K562 (cell line): ENCODE measurements at regions not wholly inside any gene's neighbourhood (a gene's known extent, or its start where the extent isn't known, plus 50 kb on each side); places are given as distances from the start of the nearest gene placed in this dataset.

Source experiments
- ATAC-seq: fragments of 200-7000 bp; cut with Tn5 transposase; 3 replicates; pipeline ENCODE4 v1.9.1; 2020; ENCODE audit warnings: moderate library complexity
- BruUV-seq: library from RNA; stranded (reverse); fragments of 400-500 nt; replicated peaks from 2 replicates; lab custom pipeline; 2021; lab: Mats Ljungman, UMichigan
- CTCF ChIA-PET: fragments of 300-600 bp; formaldehyde crosslinking; extraction: SDS; loops from one replicate; lab custom pipeline; 2021; ENCODE audit warnings: low intra/inter-chr PET ratio; lab: Yijun Ruan, JAX
- POLR2A ChIA-PET: fragments of 300-600, 350-650 bp; sonication (Branson Sonifier 250); formaldehyde crosslinking; extraction: SDS; loops from one replicate; lab custom pipeline; 2021; ENCODE audit warnings: antibody characterized with exemption, inconsistent platforms; lab: Yijun Ruan, JAX
- DNase-seq, 4 experiments: peaks; one replicate each; pipeline versions ENCODE4 v3.0.0 to v3.0.0-alpha.2; 2011 to 2018; ENCODE audit warnings: low spot score in 3 of 4, mixed read lengths in 3 of 4; ENCODE audit errors: extremely low read depth in 1 of 4
- FAIRE-seq: peaks from 2 replicates; lab custom pipeline; 2011; peaks lifted over from hg19 to GRCh38; lab: Jason Lieb, UNC
- H2AFZ ChIP-seq: 2 replicates; pipeline ENCODE4 v1.6.0; 2011; ENCODE audit warnings: low read depth, low read length, control low read depth, inconsistent platforms
- H3K27ac ChIP-seq: fragments of 200-600 bp; 3 replicates; pipeline ENCODE4 v1.8.0; 2011; ENCODE audit warnings: low read depth, mild to moderate bottlenecking, control low read depth, inconsistent platforms, low read length, moderate library complexity, mixed read lengths; ENCODE audit errors: extremely low read depth
- H3K27me3 ChIP-seq, 2 experiments: fragments of 300-600 bp in 1 of 2; 2 replicates in 1 of 2; 3 replicates in 1 of 2; pipeline versions ENCODE4 v1.6.0 to v1.8.0; 2011; ENCODE audit warnings: inconsistent platforms in 2 of 2, low read length in 2 of 2, mild to moderate bottlenecking in 1 of 2, mixed read lengths in 1 of 2, moderate library complexity in 1 of 2; ENCODE audit not compliant: control insufficient read depth in 2 of 2, insufficient read depth in 2 of 2
- H3K36me3 ChIP-seq: fragments of 300-600 bp; 3 replicates; pipeline ENCODE4 v1.8.0; 2011; ENCODE audit warnings: mild to moderate bottlenecking, low read length, inconsistent platforms; ENCODE audit not compliant: control insufficient read depth, insufficient read depth
- H3K4me1 ChIP-seq, 2 experiments: fragments of 200-600 bp in 1 of 2; replicated peaks in 1 of 2; 2 replicates in 1 of 2; 3 replicates in 1 of 2; pipeline versions ENCODE4 v1.5.1 to v1.8.0; 2011; ENCODE audit warnings: inconsistent platforms in 2 of 2, low read length in 2 of 2, mild to moderate bottlenecking in 1 of 2, mixed read lengths in 1 of 2, moderate library complexity in 1 of 2; ENCODE audit not compliant: control insufficient read depth in 2 of 2, insufficient read depth in 2 of 2
- H3K4me2 ChIP-seq: 2 replicates; pipeline ENCODE4 v1.6.1; 2011; ENCODE audit warnings: low read length, control low read depth, inconsistent platforms, mixed read lengths; ENCODE audit not compliant: insufficient read depth
- H3K4me3 ChIP-seq: fragments of 200-600 bp; sonication (generic), shearing (Covaris generic); 2 replicates; pipeline ENCODE4 v1.5.1; 2016; ENCODE audit warnings: control low read depth, inconsistent platforms
- H3K79me2 ChIP-seq: fragments of 200-600 bp; 3 replicates; pipeline ENCODE4 v1.8.0; 2011; ENCODE audit warnings: low read length, inconsistent platforms; ENCODE audit not compliant: control insufficient read depth, insufficient read depth
- H3K9ac ChIP-seq, 2 experiments: 2 replicates each; pipeline versions ENCODE4 v1.6.0 to v1.6.1; 2011; ENCODE audit warnings: low read depth in 2 of 2, low read length in 2 of 2, control low read depth in 1 of 2, inconsistent platforms in 1 of 2, mild to moderate bottlenecking in 1 of 2, mixed read lengths in 1 of 2; ENCODE audit not compliant: insufficient read depth in 1 of 2
- H3K9me1 ChIP-seq: one replicate; pipeline ENCODE4 v1.6.0; 2011; ENCODE audit warnings: inconsistent platforms, mild to moderate bottlenecking, low read length, moderate library complexity; ENCODE audit not compliant: control insufficient read depth, insufficient read depth
- H3K9me3 ChIP-seq: replicated peaks from 2 replicates; pipeline ENCODE4 v1.5.1; 2011; ENCODE audit warnings: low read depth, low read length, inconsistent platforms; ENCODE audit not compliant: control insufficient read depth, insufficient read depth
- H4K20me1 ChIP-seq: replicated peaks from 2 replicates; pipeline ENCODE4 v1.6.1; 2011; ENCODE audit warnings: low read length, inconsistent platforms, mixed read lengths; ENCODE audit not compliant: control insufficient read depth, insufficient read depth
- ASH1L ChIP-seq: fragments of 450-650 bp; IDR thresholded peaks from 2 replicates; pipeline ENCODE4 v1.6.1; 2018; ENCODE audit warnings: borderline replicate concordance, mild to moderate bottlenecking, low read depth; ENCODE audit not compliant: partially characterized antibody
- GMEB1 ChIP-seq: fragments of 250-450 bp; sonication (Bioruptor Pico); IDR thresholded peaks from 2 replicates; pipeline ENCODE4 v1.4.0; 2020; ENCODE audit warnings: mild to moderate bottlenecking
- PHF8 ChIP-seq: fragments of 200-600 bp; sonication (generic); IDR thresholded peaks from 2 replicates; pipeline ENCODE4 v1.6.1; 2012; ENCODE audit warnings: mixed run types, mild to moderate bottlenecking, inconsistent platforms, low read length, moderate library complexity, borderline replicate concordance
- ZNF3 ChIP-seq: fragments of 250-450 bp; sonication (Bioruptor Pico); IDR thresholded peaks from 2 replicates; pipeline ENCODE4 v1.5.0; 2021; ENCODE audit warnings: mild to moderate bottlenecking, moderate library complexity
- ZNF311 ChIP-seq: fragments of 250-450 bp; sonication (Bioruptor Pico); IDR thresholded peaks from 2 replicates; pipeline ENCODE4 v1.4.0; 2020; ENCODE audit warnings: mild to moderate bottlenecking, moderate library complexity
- ZNF436 ChIP-seq: fragments of 250-450, 450-650 bp; sonication (Bioruptor Pico); formaldehyde crosslinking; IDR thresholded peaks from 2 replicates; pipeline ENCODE4 v1.7.0; 2020; ENCODE audit warnings: mild to moderate bottlenecking
- WGBS: fragments of 100-300 bp; shearing (Covaris generic); methylation state at CpG from one replicate; pipeline ENCODE4 v1.1.6; 2016; ENCODE audit warnings: low coverage, mixed read lengths; ENCODE audit not compliant: insufficient coverage; ENCODE audit errors: missing lambda C conversion rate; 5-methylcytosine and 5-hydroxymethylcytosine counted together
- in situ Hi-C: fragments of 300-500 bp; cut with MboI; formaldehyde crosslinking; loops from 4 replicates; pipeline ENCODE4 v1.15.0; 2018; ENCODE audit warnings: inconsistent platforms, mixed read lengths
- intact Hi-C: fragments of 100-400 bp; cut with micrococcal nuclease; formaldehyde crosslinking; loops from 2 replicates; pipeline ENCODE4 v1.14.2; 2022

- no peak for TF ChIP-seq GMEB1 (CRISPR knock-in tag)
Observed at GRCh38 chr3:106746286-106746685, 631.0 kb upstream of the CCDC54 start (continued).

GRCh38 chr3:106748472-106749262 lies 628.6 kb upstream of the CCDC54 start:
- Histone ChIP-seq H3K27me3 (no peaks in the 10 kb centered on the region), H3K79me2 (no peaks in the 10 kb centered on the region), H3K4me3 (no peak overlapping the region), H3K27ac (no peak overlapping the region), H3K4me1 (no peaks in the 10 kb centered on the region), H4K20me1 (no peaks in the 10 kb centered on the region), H3K36me3 (no peaks in the 10 kb centered on the region), H3K9ac (no peak overlapping the region), H3K9me3 (no peaks in the 10 kb centered on the region), H3K9me1 (no peaks in the 10 kb centered on the region), H2AFZ (no peak overlapping the region), H3K4me2 (no peak overlapping the region)
- ATAC-seq: no peak
- in situ Hi-C loops (no loop called here), intact Hi-C loops (no loop called here)
- FAIRE-seq: no peak
- BruUV-seq: no TSS peak
- TF ChIP-seq ZNF311: no peak
- no peak for TF ChIP-seq ZNF436 (CRISPR knock-in tag)
- TF ChIP-seq ZNF3 (CRISPR knock-in tag): no peak
- TF ChIP-seq ASH1L: no peak
- no peak for TF ChIP-seq PHF8
- no peak for DNase-seq
- ChIA-PET POLR2A (no interaction called here), CTCF (no interaction called here)
- WGBS: 0% methylated on average over 8 of the region's 8 CpGs
